K562 (cell line): ENCODE measurements at regions not wholly inside any gene's neighbourhood (a gene's known extent, or its start where the extent isn't known, plus 50 kb on each side); places are given as distances from the start of the nearest gene placed in this dataset.

ENCODE experiments used
- FOXO4 ChIP-seq: fragments of 450-650 bp; formaldehyde crosslinking; IDR thresholded peaks from 2 replicates; pipeline ENCODE4 v1.4.0; 2020; ENCODE audit warnings: mild to moderate bottlenecking, moderate library complexity
- GATA2 ChIP-seq: sonication (generic); formaldehyde crosslinking; IDR thresholded peaks from 2 replicates; pipeline ENCODE4 v1.4.0; 2020; ENCODE audit warnings: mild to moderate bottlenecking, missing genetic modification reagents
- MCM3 ChIP-seq: fragments of 450-650 bp; IDR thresholded peaks from 2 replicates; pipeline ENCODE4 v1.6.1; 2016
- NR1H2 ChIP-seq: sonication (generic); formaldehyde crosslinking; IDR thresholded peaks from 2 replicates; pipeline ENCODE4 v1.4.0; 2020; ENCODE audit warnings: mild to moderate bottlenecking, missing genetic modification reagents
- PKNOX1 ChIP-seq: fragments of 450-650 bp; IDR thresholded peaks from 2 replicates; pipeline ENCODE4 v1.6.1; 2016
- PREB ChIP-seq: sonication (generic); formaldehyde crosslinking; IDR thresholded peaks from 2 replicates; pipeline ENCODE4 v1.8.1; 2023; ENCODE audit warnings: mild to moderate bottlenecking, missing genetic modification reagents
- RBFOX2 ChIP-seq: fragments of 200-400 bp; formaldehyde crosslinking; IDR thresholded peaks from 2 replicates; pipeline ENCODE4 v1.6.1; 2017; ENCODE audit warnings: low read depth, mild to moderate bottlenecking, low read length, moderate library complexity
- SIN3A ChIP-seq, 2 experiments: fragments of 150-350 bp in 1 of 2; IDR thresholded peaks; 2 replicates each; pipeline ENCODE4 v1.6.1; 2011 to 2016; ENCODE audit warnings: borderline replicate concordance in 2 of 2, low read depth in 2 of 2, low read length in 2 of 2, mild to moderate bottlenecking in 2 of 2, moderate library complexity in 2 of 2; ENCODE audit not compliant: control insufficient read depth in 1 of 2
- SMARCA5 ChIP-seq: fragments of 450-650 bp; IDR thresholded peaks from 2 replicates; pipeline ENCODE4 v1.6.1; 2016
- STAT6 ChIP-seq: sonication (generic); formaldehyde crosslinking; IDR thresholded peaks from 2 replicates; pipeline ENCODE4 v1.8.1; 2023; ENCODE audit warnings: mild to moderate bottlenecking, missing genetic modification reagents
- TAF9B ChIP-seq: fragments of 450-650 bp; IDR thresholded peaks from 2 replicates; pipeline ENCODE4 v1.6.1; 2018; ENCODE audit warnings: mild to moderate bottlenecking; ENCODE audit not compliant: partially characterized antibody
- TAL1 ChIP-seq: fragments of 450-650 bp; IDR thresholded peaks from 2 replicates; pipeline ENCODE4 v1.6.1; 2016; ENCODE audit warnings: mild to moderate bottlenecking
- TBP ChIP-seq: optimal IDR thresholded peaks from 2 replicates; pipeline ENCODE3; 2011; ENCODE audit warnings: low read depth, low read length, improper control_type of control experiment
- THRB ChIP-seq: fragments of 450-650 bp; formaldehyde crosslinking; conservative IDR thresholded peaks from 2 replicates; pipeline ENCODE4 v1.4.0; 2022; ENCODE audit warnings: mild to moderate bottlenecking, missing genetic modification characterization
- TRIM24 ChIP-seq, 2 experiments: fragments of 450-650 bp; IDR thresholded peaks; 2 replicates each; pipeline ENCODE4 v1.6.1; 2016
- ZBTB5 ChIP-seq: fragments of 450-650 bp; IDR thresholded peaks from 2 replicates; pipeline ENCODE4 v1.6.1; 2017; ENCODE audit warnings: antibody characterized with exemption
- ZEB2 ChIP-seq: fragments of 450-650 bp; IDR thresholded peaks from 2 replicates; pipeline ENCODE4 v1.6.1; 2016
- ZNF175 ChIP-seq: fragments of 200-800 bp; sonication (Bioruptor generic); IDR thresholded peaks from 2 replicates; pipeline ENCODE4 v1.6.1; 2016; ENCODE audit warnings: low read depth, mild to moderate bottlenecking, missing genetic modification characterization, missing compliant biosample characterization
- ZNF239 ChIP-seq: fragments of 250-450 bp; sonication (Bioruptor Pico); IDR thresholded peaks from 2 replicates; pipeline ENCODE4 v1.4.0; 2020; ENCODE audit warnings: mild to moderate bottlenecking
- ZNF436 ChIP-seq: fragments of 250-450, 450-650 bp; sonication (Bioruptor Pico); formaldehyde crosslinking; IDR thresholded peaks from 2 replicates; pipeline ENCODE4 v1.7.0; 2020; ENCODE audit warnings: mild to moderate bottlenecking
- ZSCAN32 ChIP-seq: fragments of 450-650 bp; formaldehyde crosslinking; IDR thresholded peaks from 2 replicates; pipeline ENCODE4 v1.4.0; 2020; ENCODE audit warnings: mild to moderate bottlenecking, moderate library complexity

- TF ChIP-seq ZBTB5 (no peak), MCM3 (no peak), SMARCA5 (no peak), SIN3A (IDR thresholded peaks at IDR 0.05; ENCODE audit: borderline replicate concordance in 2 of 2, control insufficient read depth in 1 of 2, low read depth in 2 of 2, low read length in 2 of 2) (no peak), TAF9B (no peak), RBFOX2 (no peak), ZNF239 (CRISPR knock-in tag) (no peak), ZSCAN32 (CRISPR knock-in tag) (no peak), GATA2 (no peak), THRB (CRISPR knock-in tag) (no peak), FOXO4 (CRISPR knock-in tag) (no peak), TBP (no peak), TRIM24 (IDR thresholded peaks at IDR 0.05) (no peak), ZNF436 (CRISPR knock-in tag) (no peak), STAT6 (CRISPR knock-in tag) (no peak), NR1H2 (no peak), PKNOX1 (peak; percentile 70), PREB (CRISPR knock-in tag) (no peak), TAL1 (peak; percentile 23; the same call in 1 of the 2 replicates), ZNF175 (no peak), ZEB2 (peak; percentile 30; the same call in 1 of the 2 replicates)
Measured at GRCh38 chr2:105449076-105449475, 50.2 kb upstream of the FHL2 start (continued).
